MM.1S (cell line): ENCODE measurements at regions not wholly inside any gene's neighbourhood (a gene's known extent, or its start where the extent isn't known, plus 50 kb on each side); places are given as distances from the start of the nearest gene placed in this dataset.

ENCODE experiments used
- DNase-seq: peaks from one replicate; pipeline ENCODE4 v3.0.0-alpha.2; 2015
- H2AFZ ChIP-seq: fragments of 300-600 bp; sonication (generic); 2 replicates; pipeline ENCODE4 v1.6.0; 2016; ENCODE audit warnings: antibody characterized with exemption, low read length
- H3F3A ChIP-seq: fragments of 300-600 bp; sonication (generic); 2 replicates; pipeline ENCODE4 v1.6.1; 2016; ENCODE audit warnings: mild to moderate bottlenecking, antibody characterized with exemption, low read length, moderate library complexity, mixed read lengths; ENCODE audit not compliant: insufficient read depth
- H3K27ac ChIP-seq: fragments of 300-600 bp; sonication (generic); 2 replicates; pipeline ENCODE4 v1.5.1; 2016; ENCODE audit warnings: mild to moderate bottlenecking, low read length
- H3K27me3 ChIP-seq: fragments of 300-600 bp; sonication (generic); replicated peaks from 2 replicates; pipeline ENCODE4 v1.6.0; 2016; ENCODE audit warnings: low read length; ENCODE audit not compliant: insufficient read depth
- H3K36me3 ChIP-seq: fragments of 300-600 bp; sonication (generic); replicated peaks from 2 replicates; pipeline ENCODE4 v1.6.1; 2016; ENCODE audit warnings: mild to moderate bottlenecking, low read length, mixed read lengths; ENCODE audit not compliant: insufficient read depth
- H3K4me1 ChIP-seq: fragments of 300-600 bp; sonication (generic); 2 replicates; pipeline ENCODE4 v1.6.1; 2016; ENCODE audit warnings: low read length, mixed read lengths
- H3K4me2 ChIP-seq: fragments of 300-600 bp; sonication (generic); 2 replicates; pipeline ENCODE4 v1.6.0; 2016; ENCODE audit warnings: low read depth, low read length
- H3K4me3 ChIP-seq: fragments of 300-600 bp; sonication (generic); 2 replicates; pipeline ENCODE4 v1.5.1; 2016; ENCODE audit warnings: low read length, mixed read lengths
- H3K79me2 ChIP-seq: fragments of 300-600 bp; sonication (generic); 2 replicates; pipeline ENCODE4 v1.6.1; 2016; ENCODE audit warnings: mixed run types, low read length, mixed read lengths
- H3K9ac ChIP-seq: fragments of 300-600 bp; sonication (generic); 2 replicates; pipeline ENCODE4 v1.6.1; 2016; ENCODE audit warnings: low read length, mixed read lengths
- H3K9me2 ChIP-seq: fragments of 300-600 bp; sonication (generic); replicated peaks from 2 replicates; pipeline ENCODE4 v1.6.1; 2016; ENCODE audit warnings: mild to moderate bottlenecking, low read length, mixed read lengths; ENCODE audit not compliant: insufficient read depth
- H3K9me3 ChIP-seq: fragments of 300-600 bp; sonication (generic); replicated peaks from 2 replicates; pipeline ENCODE4 v1.6.1; 2016; ENCODE audit warnings: mild to moderate bottlenecking, low read length, mixed read lengths; ENCODE audit not compliant: insufficient read depth
- H4K20me1 ChIP-seq: fragments of 300-600 bp; sonication (generic); 2 replicates; pipeline ENCODE4 v1.6.1; 2016; ENCODE audit warnings: mild to moderate bottlenecking, low read length, moderate library complexity, mixed read lengths; ENCODE audit not compliant: insufficient read depth
- EZH2 ChIP-seq: fragments of 300-600 bp; sonication (generic); optimal IDR thresholded peaks from 2 replicates; pipeline ENCODE3; 2017; ENCODE audit warnings: low read depth, mild to moderate bottlenecking, antibody characterized with exemption, low read length, mixed read lengths
- EZH2phosphoT487 ChIP-seq: fragments of 300-600 bp; sonication (generic); IDR thresholded peaks from 2 replicates; pipeline ENCODE4 v1.6.1; 2018; ENCODE audit warnings: antibody characterized with exemption, low read length
- TF ChIP-seq, protein P1 (sequence below): fragments of 300-600 bp; sonication (generic); IDR thresholded peaks from 2 replicates; pipeline ENCODE4 v1.5.1; 2016; ENCODE audit warnings: antibody characterized with exemption, low read length, mixed read lengths

DNA sequence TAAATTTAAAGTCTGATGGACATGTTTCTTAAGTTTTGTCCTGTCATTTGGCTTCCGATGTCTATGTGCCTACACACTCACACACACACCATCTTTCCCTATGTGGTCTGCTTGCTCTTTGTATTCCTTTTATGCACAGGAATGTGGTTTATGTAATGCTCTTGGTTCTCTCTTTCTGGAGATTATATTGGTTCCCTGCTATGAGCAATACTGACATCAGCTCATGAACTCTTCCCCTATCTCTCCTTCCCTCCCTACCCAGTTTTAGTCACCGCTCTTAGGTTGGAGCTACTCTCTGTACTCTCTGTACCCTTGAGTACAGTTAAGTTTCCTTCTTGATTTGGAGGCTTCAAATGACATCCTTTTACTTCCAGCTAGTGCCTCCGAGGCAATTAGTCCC, 77.9 kb upstream of the MVB12B start:
- no peaks in the 10 kb centered on the region for H3K9me3 ChIP-seq
- DNase-seq = no peak
- H3K4me3 ChIP-seq = no peak overlapping the region
- H3K9me2 ChIP-seq = no peaks in the 10 kb centered on the region
- TF ChIP-seq, protein P1, sequence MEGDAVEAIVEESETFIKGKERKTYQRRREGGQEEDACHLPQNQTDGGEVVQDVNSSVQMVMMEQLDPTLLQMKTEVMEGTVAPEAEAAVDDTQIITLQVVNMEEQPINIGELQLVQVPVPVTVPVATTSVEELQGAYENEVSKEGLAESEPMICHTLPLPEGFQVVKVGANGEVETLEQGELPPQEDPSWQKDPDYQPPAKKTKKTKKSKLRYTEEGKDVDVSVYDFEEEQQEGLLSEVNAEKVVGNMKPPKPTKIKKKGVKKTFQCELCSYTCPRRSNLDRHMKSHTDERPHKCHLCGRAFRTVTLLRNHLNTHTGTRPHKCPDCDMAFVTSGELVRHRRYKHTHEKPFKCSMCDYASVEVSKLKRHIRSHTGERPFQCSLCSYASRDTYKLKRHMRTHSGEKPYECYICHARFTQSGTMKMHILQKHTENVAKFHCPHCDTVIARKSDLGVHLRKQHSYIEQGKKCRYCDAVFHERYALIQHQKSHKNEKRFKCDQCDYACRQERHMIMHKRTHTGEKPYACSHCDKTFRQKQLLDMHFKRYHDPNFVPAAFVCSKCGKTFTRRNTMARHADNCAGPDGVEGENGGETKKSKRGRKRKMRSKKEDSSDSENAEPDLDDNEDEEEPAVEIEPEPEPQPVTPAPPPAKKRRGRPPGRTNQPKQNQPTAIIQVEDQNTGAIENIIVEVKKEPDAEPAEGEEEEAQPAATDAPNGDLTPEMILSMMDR = no peak
- no peak for TF ChIP-seq EZH2
- no peak for TF ChIP-seq EZH2phosphoT487
- H4K20me1 ChIP-seq = no peaks in the 10 kb centered on the region
- H3K79me2 ChIP-seq = no peaks in the 10 kb centered on the region
- H3K36me3 ChIP-seq = no peaks in the 10 kb centered on the region
- no peak overlapping the region for H3K27ac ChIP-seq
- no peak overlapping the region for H2AFZ ChIP-seq
- H3K4me2 ChIP-seq = no peak overlapping the region
- H3K4me1 ChIP-seq = no peaks in the 10 kb centered on the region
- H3K27me3 ChIP-seq = no peaks in the 10 kb centered on the region
- no peaks in the 10 kb centered on the region for H3F3A ChIP-seq
- H3K9ac ChIP-seq = no peak overlapping the region

- H3K27ac ChIP-seq = no peak overlapping the region
- DNase-seq = no peak
- H3K36me3 ChIP-seq = no peaks in the 10 kb centered on the region
- no peaks in the 10 kb centered on the region for H3K79me2 ChIP-seq
- no peaks in the 10 kb centered on the region for H3K27me3 ChIP-seq
- no peaks in the 10 kb centered on the region for H3F3A ChIP-seq
- no peak overlapping the region for H2AFZ ChIP-seq
- H4K20me1 ChIP-seq = no peaks in the 10 kb centered on the region
- H3K9me3 ChIP-seq = no peaks in the 10 kb centered on the region
- H3K4me1 ChIP-seq = no peaks in the 10 kb centered on the region
- no peak overlapping the region for H3K4me3 ChIP-seq
- no peaks in the 10 kb centered on the region for H3K9me2 ChIP-seq
- no peak for TF ChIP-seq EZH2phosphoT487
- H3K4me2 ChIP-seq = no peak overlapping the region
- H3K9ac ChIP-seq = no peak overlapping the region
These were observed 64.9 kb upstream of the MVB12B start for GRCh38 chr9:126261584-126262356.

- H3K4me3 ChIP-seq = no peak overlapping the region
- TF ChIP-seq, protein P1 = no peak
- no peak for TF ChIP-seq EZH2
- no peak for TF ChIP-seq EZH2phosphoT487
- no peaks in the 10 kb centered on the region for H3K4me1 ChIP-seq
- H4K20me1 ChIP-seq = no peaks in the 10 kb centered on the region
- H3K27ac ChIP-seq = no peak overlapping the region
- no peaks in the 10 kb centered on the region for H3K27me3 ChIP-seq
- no peaks in the 10 kb centered on the region for H3K9me3 ChIP-seq
- H2AFZ ChIP-seq = no peak overlapping the region
- H3K9ac ChIP-seq = no peak overlapping the region
- H3K9me2 ChIP-seq = no peaks in the 10 kb centered on the region
- no peaks in the 10 kb centered on the region for H3F3A ChIP-seq
- no peak overlapping the region for H3K4me2 ChIP-seq
- no peaks in the 10 kb centered on the region for H3K79me2 ChIP-seq
- DNase-seq = no peak
- no peaks in the 10 kb centered on the region for H3K36me3 ChIP-seq
These were observed 63.9 kb upstream of the MVB12B start for GRCh38 chr9:126262738-126263137.

DNA sequence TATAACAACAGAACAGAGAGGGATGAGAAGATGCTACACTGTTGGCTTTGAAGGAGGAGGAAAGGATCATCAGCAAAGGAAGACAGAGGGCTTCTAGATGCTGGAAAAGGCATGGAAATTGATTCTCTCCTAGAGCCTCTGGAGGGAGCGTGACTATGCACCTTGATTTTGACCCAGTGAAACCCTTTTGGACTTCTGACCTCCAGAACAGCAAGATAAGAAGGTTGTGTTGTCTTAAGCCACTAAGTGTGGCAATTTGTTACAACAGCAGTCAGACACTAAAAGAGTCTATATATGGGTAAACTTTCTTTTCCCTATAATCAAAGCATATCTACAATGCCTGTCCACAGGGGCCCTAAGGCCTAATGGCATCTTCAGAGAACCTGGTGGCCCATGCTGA, 56.1 kb upstream of the MVB12B start:
- Histone ChIP-seq H3K4me3 (no peak overlapping the region), H3K9me3 (no peaks in the 10 kb centered on the region), H3K9ac (no peak overlapping the region), H2AFZ (no peak overlapping the region), H3F3A (no peaks in the 10 kb centered on the region), H3K9me2 (no peaks in the 10 kb centered on the region), H3K4me2 (no peak overlapping the region), H3K36me3 (no peaks in the 10 kb centered on the region), H3K79me2 (no peaks in the 10 kb centered on the region), H3K27me3 (no peaks in the 10 kb centered on the region), H4K20me1 (no peaks in the 10 kb centered on the region), H3K27ac (no peak overlapping the region), H3K4me1 (no peaks in the 10 kb centered on the region)
- TF ChIP-seq, protein P1 = no peak
- TF ChIP-seq EZH2 = no peak
- TF ChIP-seq EZH2phosphoT487 = no peak
- no peak for DNase-seq
